Tibial nerve (tissue), 4 donors: ENCODE measurements at regions not wholly inside any gene's neighbourhood (a gene's known extent, or its start where the extent isn't known, plus 50 kb on each side); places are given as distances from the start of the nearest gene placed in this dataset.

Experiments
- DNase-seq, 2 donors: peaks; one replicate each; pipeline ENCODE4 v3.0.0-alpha.2; 2019; ENCODE audit warnings: low spot score in 2 of 2
- H3K27ac ChIP-seq, 4 donors: fragments of 200-600 bp; sonication (generic) in 3 of 4; one replicate each; pipeline ENCODE4 v1.5.1; 2017 to 2019; ENCODE audit warnings: mild to moderate bottlenecking in 1 of 4
- H3K27me3 ChIP-seq, 2 donors: fragments of 200-600 bp; sonication (generic) in 1 of 2; one replicate each; pipeline versions ENCODE4 v1.5.1 to v1.6.0; 2017 to 2019
- H3K36me3 ChIP-seq, 3 donors: fragments of 200-600 bp; sonication (generic); one replicate each; pipeline ENCODE4 v1.5.1; 2018 to 2019
- H3K4me1 ChIP-seq, 4 donors: fragments of 200-600 bp; sonication (generic) in 3 of 4; one replicate each; pipeline ENCODE4 v1.5.1; 2017 to 2019
- H3K4me3 ChIP-seq, 4 donors: fragments of 200-600 bp; sonication (generic) in 3 of 4; one replicate each; pipeline ENCODE4 v1.5.1; 2017 to 2019; ENCODE audit warnings: mild to moderate bottlenecking in 1 of 4, moderate library complexity in 1 of 4
- H3K9me3 ChIP-seq, 4 donors: fragments of 200-600 bp; sonication (generic) in 3 of 4; one replicate each; pipeline ENCODE4 v1.5.1; 2017 to 2019
- EP300 ChIP-seq, 2 donors: sonication (generic); formaldehyde crosslinking; IDR thresholded peaks; one replicate each; pipeline ENCODE4 v1.6.1; 2017; ENCODE audit warnings: antibody characterized with exemption in 2 of 2, mild to moderate bottlenecking in 1 of 2
- POLR2A ChIP-seq, 2 donors: fragments of 450-650 bp; IDR thresholded peaks; one replicate each; pipeline ENCODE4 v1.6.1; 2017; ENCODE audit warnings: antibody characterized with exemption in 2 of 2, mild to moderate bottlenecking in 2 of 2, moderate library complexity in 2 of 2
- WGBS, 2 donors: methylation state at CpG; one replicate each; pipeline ENCODE4 v1.1.5; 2018; 5-methylcytosine and 5-hydroxymethylcytosine counted together
- TF ChIP-seq, protein P1 (sequence below), 5 experiments: fragments of 200-600 bp in 3 of 5; fragments of 450-650 bp in 2 of 5; sonication (generic) in 3 of 5; IDR thresholded peaks; one replicate each; pipeline ENCODE4 v1.5.1; 2016 to 2019; ENCODE audit warnings: antibody characterized with exemption in 5 of 5, mild to moderate bottlenecking in 3 of 5, moderate library complexity in 2 of 5

DNA sequence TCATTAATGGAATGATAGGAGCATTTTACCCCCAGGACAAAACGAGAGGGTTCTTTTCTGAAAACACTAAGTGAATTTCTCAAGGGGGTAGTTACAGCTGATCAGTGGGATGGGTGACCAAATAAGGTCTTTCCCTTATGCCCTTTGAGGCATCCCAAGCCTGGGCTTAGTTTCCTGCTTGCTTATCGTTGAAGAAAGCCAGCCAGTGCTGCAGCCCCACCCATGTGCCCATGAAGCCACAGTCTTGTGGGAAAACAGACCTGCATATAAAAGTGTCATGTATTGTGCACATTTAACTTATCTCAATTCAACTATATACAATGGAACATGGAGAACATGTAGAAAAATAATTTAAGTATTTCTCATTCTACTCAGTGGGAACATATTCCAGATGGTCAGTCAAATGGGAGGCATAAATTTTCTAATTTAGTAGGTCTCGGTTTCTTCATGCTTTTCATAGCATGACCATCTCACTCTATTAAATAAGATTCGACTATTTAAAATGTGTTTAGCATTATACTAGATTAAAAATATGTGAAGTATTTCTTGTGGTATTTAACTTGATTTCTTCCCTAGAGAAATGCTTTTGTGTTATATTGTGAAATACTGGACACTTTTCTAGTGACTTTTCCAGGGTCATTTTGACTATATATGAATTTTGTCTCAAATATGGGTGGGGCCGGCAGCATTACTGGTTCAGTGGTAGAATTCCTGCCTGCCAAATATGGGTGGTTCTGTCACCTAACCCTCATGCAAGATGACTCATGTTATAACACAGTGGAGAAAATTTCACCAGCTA is 189.7 kb upstream of the SGCD start:
- WGBS, 2 donors, result 41 to 43% methylated on average over 5 of the region's 5 CpGs
- TF ChIP-seq, protein P1, sequence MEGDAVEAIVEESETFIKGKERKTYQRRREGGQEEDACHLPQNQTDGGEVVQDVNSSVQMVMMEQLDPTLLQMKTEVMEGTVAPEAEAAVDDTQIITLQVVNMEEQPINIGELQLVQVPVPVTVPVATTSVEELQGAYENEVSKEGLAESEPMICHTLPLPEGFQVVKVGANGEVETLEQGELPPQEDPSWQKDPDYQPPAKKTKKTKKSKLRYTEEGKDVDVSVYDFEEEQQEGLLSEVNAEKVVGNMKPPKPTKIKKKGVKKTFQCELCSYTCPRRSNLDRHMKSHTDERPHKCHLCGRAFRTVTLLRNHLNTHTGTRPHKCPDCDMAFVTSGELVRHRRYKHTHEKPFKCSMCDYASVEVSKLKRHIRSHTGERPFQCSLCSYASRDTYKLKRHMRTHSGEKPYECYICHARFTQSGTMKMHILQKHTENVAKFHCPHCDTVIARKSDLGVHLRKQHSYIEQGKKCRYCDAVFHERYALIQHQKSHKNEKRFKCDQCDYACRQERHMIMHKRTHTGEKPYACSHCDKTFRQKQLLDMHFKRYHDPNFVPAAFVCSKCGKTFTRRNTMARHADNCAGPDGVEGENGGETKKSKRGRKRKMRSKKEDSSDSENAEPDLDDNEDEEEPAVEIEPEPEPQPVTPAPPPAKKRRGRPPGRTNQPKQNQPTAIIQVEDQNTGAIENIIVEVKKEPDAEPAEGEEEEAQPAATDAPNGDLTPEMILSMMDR (IDR thresholded peaks at IDR 0.05), result no peak
- TF ChIP-seq EP300 (IDR thresholded peaks at IDR 0.05), result no peak
- no peak for TF ChIP-seq POLR2A (IDR thresholded peaks at IDR 0.05)
- no peaks in the 10 kb centered on the region for H3K4me1 ChIP-seq
- H3K36me3 ChIP-seq, result no peaks in the 10 kb centered on the region
- H3K27me3 ChIP-seq, result no peaks in the 10 kb centered on the region
- DNase-seq, result no peak
- no peak overlapping the region for H3K27ac ChIP-seq
- H3K9me3 ChIP-seq, result peaks cover 0 to 5% (median 0%) of the 10 kb centered on the region in 4 donors
- H3K4me3 ChIP-seq, result no peak overlapping the region

DNA sequence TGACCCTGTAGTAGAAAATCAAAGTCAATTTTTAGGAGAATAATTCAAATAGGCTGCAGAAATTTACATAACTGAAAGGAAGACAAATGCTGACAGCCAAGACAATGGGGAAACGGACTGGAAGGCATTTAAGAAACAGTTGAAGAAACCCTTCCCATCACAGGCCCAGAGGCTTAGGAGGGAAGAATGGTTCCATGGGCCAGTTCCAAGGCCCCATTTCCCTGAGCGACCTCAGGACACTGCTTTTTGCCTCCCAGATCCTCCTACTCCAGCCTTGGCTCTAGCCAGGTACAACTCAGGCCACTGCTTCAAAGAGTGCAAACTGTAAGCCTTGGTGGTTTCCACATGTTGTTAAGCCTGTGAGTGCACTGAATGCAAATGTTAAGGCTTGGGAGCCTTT is 184.1 kb upstream of the SGCD start:
- Histone ChIP-seq H3K27ac (no peak overlapping the region), H3K4me1 (no peaks in the 10 kb centered on the region), H3K9me3 (peaks cover 0 to 17% (median 0%) of the 10 kb centered on the region in 4 donors), H3K4me3 (no peak overlapping the region), H3K27me3 (no peaks in the 10 kb centered on the region), H3K36me3 (no peaks in the 10 kb centered on the region)
- DNase-seq, result no peak
- 90 to 94% methylated on average over 2 of the region's 2 CpGs for whole genome bisulfite sequencing, 2 donors
- TF ChIP-seq POLR2A (IDR thresholded peaks at IDR 0.05) (no peak), EP300 (IDR thresholded peaks at IDR 0.05) (no peak)
- TF ChIP-seq, protein P1 (IDR thresholded peaks at IDR 0.05), result no peak

DNA sequence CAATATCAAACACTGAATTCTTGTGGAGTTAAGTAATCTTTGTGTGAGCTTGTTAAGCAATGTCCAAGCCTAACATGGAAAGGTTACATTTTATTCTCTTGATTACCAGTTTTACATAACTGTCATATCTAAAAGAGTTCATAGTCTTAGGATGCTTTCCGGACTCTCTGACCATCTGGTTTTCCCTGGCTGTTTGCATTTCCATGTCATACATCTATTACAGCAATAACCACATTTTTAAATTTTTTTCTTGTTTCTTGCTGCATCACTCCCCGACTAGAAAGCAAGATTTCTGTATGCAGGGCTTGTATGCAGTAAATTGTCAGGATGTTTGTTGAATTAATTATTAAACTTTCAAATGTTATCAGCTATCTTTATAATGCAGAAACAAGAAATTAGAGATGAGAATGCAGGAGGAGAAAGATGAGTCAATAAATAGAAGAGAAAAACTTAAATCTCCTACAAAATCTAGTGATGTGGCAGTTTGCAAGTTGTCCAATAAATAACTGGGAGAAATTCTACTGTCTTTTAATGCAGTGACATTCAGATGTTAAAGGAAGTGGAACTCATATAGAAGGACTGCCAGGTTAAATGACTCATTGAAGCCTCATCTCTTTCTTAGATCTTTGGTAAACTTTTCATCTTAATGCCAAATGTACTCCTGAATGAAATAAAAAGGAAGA is 179.6 kb upstream of the SGCD start:
- no peak overlapping the region for H3K27ac ChIP-seq
- 46 to 48% methylated on average over 2 of the region's 2 CpGs for WGBS, 2 donors
- TF ChIP-seq, protein P1 (IDR thresholded peaks at IDR 0.05), result no peak
- TF ChIP-seq POLR2A (IDR thresholded peaks at IDR 0.05) (no peak), EP300 (IDR thresholded peaks at IDR 0.05) (no peak)
- H3K4me1 ChIP-seq, result no peaks in the 10 kb centered on the region
- no peaks in the 10 kb centered on the region for H3K36me3 ChIP-seq
- H3K4me3 ChIP-seq, result no peak overlapping the region
- peaks cover 0 to 11% (median 0%) of the 10 kb centered on the region in 4 donors for H3K9me3 ChIP-seq
- no peaks in the 10 kb centered on the region for H3K27me3 ChIP-seq
- DNase-seq, result no peak

DNA sequence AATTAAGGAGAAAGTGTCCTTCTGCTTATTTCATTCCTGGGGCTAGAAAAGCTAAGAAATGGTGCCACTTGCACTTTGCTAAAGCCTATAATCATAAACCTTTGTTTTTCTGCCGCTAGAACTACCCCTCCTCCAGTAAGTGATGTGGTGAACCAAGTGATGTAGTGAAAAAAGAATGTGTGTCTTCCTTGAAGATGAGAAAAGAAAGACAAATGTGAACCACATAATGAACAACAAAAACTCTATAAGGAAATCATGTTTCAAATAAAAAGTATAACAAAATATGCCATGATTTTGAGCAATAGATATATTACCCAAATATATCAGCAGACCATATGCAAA is 179.0 kb upstream of the SGCD start:
- TF ChIP-seq EP300 (IDR thresholded peaks at IDR 0.05) (no peak), POLR2A (IDR thresholded peaks at IDR 0.05) (no peak)
- TF ChIP-seq, protein P1 (IDR thresholded peaks at IDR 0.05), result no peak
- 52 to 76% methylated on average over 1 of the region's 1 CpG for WGBS, 2 donors
- Histone ChIP-seq H3K36me3 (no peaks in the 10 kb centered on the region), H3K4me1 (no peaks in the 10 kb centered on the region), H3K27ac (no peak overlapping the region), H3K27me3 (no peaks in the 10 kb centered on the region), H3K4me3 (no peak overlapping the region), H3K9me3 (peaks cover 0 to 6% (median 0%) of the 10 kb centered on the region in 4 donors)
- no peak for DNase-seq

DNA sequence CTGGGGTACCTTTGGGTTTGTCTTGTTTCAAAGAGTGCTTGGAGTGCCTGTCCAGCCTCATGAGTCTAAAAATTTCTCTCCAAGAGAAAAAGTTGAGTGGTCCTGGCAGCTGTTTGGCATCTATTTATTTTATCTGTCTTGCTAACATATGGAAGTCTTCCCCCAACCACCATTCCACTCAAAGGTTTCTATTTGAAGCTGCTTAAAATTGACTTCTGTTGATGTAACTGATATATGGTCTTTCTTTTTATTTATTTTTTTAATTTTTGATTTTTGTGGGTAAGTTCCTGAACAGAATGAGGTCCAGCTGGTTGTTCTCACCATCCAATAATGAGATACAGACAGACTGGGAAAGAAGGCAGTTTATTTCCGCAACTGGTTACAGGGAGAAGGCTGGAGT is 178.7 kb upstream of the SGCD start:
- Histone ChIP-seq H3K36me3 (no peaks in the 10 kb centered on the region), H3K27me3 (no peaks in the 10 kb centered on the region)
- TF ChIP-seq, protein P1 (IDR thresholded peaks at IDR 0.05), result no peak
- TF ChIP-seq POLR2A (IDR thresholded peaks at IDR 0.05) (no peak), EP300 (IDR thresholded peaks at IDR 0.05) (no peak)

More for the DNA sequence above, 178.7 kb upstream of the SGCD start:
- no peak for DNase-seq
- H3K9me3 ChIP-seq, result peaks cover 0 to 2% (median 0%) of the 10 kb centered on the region in 4 donors
- no peaks in the 10 kb centered on the region for H3K4me1 ChIP-seq
- no peak overlapping the region for H3K4me3 ChIP-seq
- no peak overlapping the region for H3K27ac ChIP-seq
- 87 to 94% methylated on average over 1 of the region's 1 CpG for WGBS, 2 donors
